Fibroblast of the conjunctiva (primary cell): ENCODE measurements at regions not wholly inside any gene's neighbourhood (a gene's known extent, or its start where the extent isn't known, plus 50 kb on each side); places are given as distances from the start of the nearest gene placed in this dataset.
"Not testable (repeated sequence)": the region's sequence is repeated elsewhere in the genome, so short reads cannot be mapped to it uniquely, and the experiment has no call there.

Source experiments
- DNase-seq: peaks from one replicate; pipeline ENCODE4 v3.0.0-alpha.2; 2010; ENCODE audit warnings: low read depth

DNA sequence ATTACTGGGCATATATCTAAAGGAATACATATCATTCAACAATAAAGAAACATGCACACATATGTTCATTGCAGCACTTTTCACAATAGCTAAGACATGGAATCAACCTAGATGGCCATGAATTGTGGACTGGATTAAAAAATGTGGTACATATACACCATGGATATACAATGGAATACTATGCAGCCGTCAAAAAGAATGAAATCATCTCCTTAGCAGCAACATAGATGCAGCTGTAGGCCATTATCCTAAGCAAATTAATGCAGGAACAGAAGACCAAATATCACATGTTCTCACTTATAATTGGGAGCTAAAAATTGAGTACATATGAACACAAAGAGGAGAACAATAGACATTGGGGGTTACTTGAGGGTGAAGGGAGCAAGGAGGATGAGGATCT lies 175.6 kb downstream of the POLR1F start:
- no peak for DNase-seq

DNA sequence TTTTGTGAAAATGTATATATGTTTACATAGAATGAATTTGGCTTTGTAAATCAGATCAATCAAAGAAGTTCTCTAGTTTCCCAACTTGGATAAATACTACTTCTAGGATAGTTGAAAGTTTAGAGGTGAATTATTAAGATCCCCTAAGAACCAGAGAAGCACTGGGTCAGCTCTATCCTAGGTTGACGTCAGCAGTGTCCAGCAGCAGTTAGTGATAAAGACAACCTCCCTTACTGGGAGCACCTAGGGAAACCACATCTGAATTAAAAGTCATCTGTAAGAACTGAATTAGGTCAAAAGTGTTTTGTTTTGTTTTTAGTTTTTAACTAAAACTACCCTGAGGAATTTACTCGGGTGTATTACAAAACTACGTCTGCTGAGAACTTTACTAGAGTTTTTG lies 178.0 kb downstream of the POLR1F start:
- no peak for DNase-seq

DNA sequence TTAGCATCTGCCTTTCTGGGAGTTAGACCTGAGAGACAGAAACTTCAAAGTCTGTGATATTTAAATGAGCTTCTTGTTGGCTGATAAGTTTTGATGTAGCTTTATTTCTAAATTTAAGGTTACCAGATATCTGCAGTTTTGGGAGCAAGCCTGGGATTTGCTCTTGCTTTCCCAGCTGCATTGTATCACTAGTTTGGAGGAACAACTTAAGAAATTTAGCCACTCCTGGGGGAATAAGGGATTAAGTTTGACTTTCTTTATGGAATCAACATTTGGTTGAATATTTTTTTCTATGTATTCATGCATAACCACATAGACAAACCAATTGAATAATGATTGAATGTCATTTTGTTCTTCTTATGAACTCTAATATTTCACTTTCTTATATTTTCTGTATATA lies 178.6 kb downstream of the POLR1F start:
- DNase-seq, result no peak

DNA sequence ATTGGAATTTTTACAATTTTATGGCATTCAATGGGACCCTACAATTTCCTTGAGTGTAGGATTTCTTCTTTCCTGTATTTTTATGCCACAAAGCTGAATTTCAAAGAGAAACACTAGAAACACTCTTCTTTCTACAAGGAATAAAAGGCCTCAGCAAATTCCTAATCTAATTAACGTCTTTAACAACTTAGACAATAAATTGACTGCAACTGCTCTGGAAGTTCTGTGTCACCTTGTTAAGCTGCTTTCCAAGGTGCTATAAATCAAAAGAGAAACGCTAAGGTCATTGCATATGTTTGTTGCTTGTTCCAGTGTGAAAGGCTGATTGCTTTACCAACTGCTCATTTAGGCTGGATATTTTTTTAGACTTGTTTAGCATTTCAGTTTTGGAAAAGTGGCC lies 182.2 kb downstream of the POLR1F start:
- no peak for DNase-seq

DNA sequence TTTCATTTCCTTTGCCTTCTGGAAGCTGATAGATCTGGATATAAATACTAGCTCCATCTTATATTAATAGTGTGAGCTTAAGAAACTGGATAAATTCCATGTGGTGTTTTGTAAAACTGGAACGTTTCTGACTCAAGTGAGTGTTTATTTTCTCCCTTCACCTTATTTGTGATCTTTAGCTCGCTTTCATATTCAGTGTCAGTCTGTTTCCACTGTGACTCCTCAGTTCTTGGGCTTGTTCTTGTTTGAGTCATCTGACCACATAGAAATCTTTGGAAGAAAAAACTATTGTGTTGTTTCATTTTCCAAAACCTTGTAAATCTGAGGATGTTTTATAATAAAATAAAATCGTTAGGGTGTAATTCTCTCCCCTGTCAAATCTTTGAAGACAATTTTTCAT lies 186.4 kb downstream of the POLR1F start:
- peak; percentile 49 for DNase-seq

DNA sequence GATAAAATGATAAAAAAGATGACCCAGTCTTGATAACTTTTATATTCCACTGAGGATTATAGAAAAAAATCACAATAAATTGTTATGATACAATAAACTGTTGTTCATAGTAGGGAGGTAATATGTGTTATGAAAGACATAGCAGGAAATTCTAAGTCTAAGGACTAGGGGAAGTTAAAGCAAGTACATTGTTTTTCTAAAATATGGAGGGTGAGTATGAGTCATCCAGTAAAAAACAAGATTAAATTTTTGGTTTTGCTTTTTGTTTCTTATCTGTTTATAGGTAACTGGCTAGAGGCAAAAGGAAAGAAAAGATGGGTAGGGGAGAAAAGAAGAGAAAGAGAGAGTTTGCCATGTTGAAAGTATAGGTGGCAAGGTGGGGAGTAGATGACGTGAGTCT lies 188.4 kb downstream of the POLR1F start:
- DNase-seq, result no peak

DNA sequence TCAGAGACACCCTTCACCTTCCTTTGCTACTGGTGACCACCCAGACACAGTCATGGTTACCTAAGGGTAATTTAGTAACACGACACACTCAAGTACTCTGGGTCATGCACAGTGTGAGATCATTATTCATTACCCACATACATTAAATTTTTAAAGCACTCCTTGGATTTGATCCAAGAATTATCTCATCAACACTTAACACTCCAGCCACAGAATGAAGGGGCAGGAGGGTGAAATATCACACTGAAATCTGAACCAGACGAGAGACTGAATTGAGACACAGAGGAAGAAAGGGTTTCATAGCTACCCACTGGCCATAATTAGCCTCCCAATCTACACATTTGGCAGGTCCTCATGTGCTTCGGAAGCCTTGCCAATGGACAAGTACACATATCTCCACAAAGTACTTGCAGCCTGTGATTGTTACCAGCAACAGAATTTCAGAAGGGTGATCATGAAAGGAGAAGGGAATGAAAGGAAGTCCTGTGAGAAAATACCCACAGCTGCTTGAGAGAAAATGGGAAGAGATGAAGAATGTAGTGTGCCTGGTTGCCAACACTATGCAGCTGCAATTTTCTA lies 189.3 kb downstream of the POLR1F start:
- no peak for DNase-seq

DNA sequence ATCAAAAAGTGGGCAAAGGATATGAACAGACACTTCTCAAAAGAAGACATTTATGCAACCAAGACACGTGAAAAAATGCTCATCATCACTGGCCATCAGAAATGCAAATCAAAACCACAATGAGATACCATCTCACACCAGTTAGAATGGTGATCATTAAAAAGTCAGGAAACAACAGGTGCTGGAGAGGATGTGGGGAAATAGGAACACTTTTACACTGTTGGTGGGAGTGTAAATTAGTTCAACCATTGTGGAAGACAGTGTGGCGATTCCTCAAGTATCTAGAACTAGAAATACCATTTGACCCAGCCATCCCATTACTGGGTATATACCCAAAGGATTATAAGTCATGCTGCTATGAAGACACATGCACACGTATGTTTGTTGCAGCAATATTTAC lies 191.3 kb downstream of the POLR1F start:
- not testable (repeated sequence) for DNase-seq

DNA sequence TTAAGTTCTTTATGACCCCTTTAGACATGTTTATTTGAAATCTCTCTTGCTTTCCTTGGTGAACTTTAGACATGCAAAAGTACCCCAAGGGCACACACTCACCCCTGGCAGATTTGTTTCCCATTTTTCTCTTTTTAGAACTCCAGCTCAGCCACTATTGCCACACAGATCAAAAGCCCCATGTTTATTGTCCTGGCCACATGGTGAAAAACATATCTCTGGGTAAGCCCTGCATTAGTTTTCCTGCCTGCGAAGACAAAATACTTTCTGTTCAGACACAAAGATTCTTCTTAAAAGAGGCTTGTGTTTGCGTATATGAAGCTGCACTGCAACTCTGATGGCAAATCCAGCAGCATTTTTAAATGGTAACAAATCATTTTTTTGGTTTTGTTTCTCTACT lies 200.0 kb downstream of the POLR1F start:
- no peak for DNase-seq

DNA sequence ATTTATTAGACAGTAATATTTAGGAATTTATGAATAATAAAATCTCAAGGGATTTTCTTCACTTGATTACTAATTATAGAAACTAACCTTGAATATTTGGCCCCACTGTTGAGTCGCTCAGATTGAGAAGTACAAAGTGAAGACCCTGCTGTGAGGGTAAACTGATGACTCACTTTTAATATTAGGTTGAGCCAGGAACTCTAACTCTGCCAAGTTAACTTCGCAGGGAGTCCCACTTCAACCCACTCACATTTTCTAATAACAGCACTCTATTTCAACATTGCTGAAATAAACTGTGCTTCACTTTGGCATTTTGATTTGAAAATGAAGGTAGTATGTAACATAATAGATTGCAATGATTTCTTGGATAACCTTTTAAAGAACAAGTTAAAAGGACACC lies 200.7 kb downstream of the POLR1F start:
- no peak for DNase-seq

DNA sequence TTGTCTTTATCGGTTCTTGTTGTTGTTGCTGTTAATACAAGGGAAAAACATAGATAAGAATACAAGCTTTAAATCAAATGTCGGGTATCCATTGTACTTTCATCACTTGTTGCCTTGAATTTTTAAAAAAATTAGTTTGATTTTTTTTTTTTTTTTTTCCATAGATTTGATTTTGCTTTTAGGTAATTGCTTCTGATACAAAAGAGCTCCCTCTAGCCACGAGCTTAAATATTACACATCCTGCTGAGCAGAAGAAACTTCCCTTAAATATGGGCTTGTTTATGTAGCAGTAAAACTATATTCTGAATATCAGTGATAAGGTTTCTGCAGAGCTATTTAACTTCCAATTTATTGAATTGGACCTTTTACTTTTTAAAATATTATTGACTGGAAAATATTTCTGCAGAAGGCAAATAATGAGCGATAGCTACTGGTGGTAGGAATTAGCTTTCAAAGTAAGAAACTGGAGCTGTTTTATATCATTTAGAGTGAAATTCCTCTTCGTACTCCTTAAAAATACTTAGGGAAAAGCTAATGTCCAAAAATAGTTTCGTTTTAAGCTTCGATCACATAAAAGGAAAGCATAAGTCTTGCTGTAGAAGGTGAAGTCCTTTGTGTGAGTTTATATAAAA lies 216.9 kb downstream of the POLR1F start:
- DNase-seq, result peak; percentile 39

DNA sequence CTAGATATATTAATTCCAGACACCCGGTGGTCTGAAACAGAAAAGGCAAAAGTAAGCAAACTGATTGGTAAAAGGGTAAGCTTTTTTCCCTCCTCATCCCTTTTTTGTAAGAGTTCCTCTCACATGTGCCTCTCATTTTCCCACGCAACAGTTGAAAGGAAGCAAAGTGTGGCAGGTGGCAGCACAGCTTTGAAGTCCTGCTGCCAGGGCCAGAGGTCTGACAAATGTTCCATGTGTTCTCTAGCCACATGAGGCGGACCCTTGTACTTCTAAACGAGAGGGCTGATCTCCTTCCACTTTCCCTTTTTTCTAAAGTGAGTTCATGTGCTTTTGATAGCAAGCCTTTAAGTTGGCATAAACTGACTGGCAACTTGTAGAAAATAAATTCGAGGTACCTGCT lies 217.5 kb downstream of the POLR1F start:
- no peak for DNase-seq

DNA sequence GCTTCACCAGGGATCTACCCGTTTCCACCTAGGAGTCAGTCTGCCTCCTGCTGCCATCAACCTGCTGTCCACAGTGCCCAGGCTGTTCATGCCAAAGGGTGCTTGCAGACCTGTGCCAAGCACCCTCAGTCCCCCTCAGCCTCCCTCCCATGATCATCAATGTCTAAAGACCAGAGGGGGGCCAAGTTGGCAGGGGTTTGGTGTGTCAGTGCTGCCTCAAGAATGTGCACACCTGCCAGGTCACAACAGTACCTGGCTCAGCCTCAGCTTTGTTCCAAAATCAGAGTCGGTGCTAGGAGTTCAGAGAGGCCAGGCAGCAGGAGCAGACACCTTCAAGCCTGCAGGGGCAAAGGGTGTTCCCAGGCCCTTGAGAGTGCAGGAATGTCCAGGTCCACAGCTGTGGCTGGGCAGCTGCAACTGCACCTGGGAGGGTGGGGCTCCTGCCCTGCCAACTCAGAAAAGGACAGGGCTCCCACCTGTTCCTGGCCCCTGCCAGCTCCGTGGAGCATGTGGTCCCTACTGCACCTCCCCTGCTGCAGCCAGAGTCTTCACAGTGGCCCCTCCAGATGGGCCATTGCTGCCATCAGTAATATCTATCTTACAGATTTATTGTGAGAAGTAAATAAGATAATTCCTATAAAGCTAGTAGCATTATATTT lies 219.5 kb downstream of the POLR1F start:
- no peak for DNase-seq

DNA sequence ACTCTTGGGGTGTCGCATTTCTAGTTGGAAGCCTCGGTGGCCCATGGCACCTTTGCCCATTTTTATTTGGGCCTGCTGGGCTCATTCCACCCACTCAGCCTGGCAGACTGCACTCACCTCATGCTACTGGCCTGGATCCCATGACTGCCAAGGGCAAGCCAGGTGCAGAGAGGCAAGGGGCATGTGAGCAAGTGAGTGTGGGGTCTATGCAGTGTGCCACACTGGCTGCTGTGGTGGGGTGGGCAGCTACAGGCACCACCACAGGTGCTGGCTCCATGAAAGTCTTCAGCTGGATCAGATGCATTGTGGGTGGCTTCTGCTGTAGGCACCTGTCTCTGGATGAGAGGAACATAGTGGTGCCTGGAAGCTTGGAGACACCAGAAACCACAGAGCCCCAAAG lies 220.8 kb downstream of the POLR1F start:
- DNase-seq, result no peak

DNA sequence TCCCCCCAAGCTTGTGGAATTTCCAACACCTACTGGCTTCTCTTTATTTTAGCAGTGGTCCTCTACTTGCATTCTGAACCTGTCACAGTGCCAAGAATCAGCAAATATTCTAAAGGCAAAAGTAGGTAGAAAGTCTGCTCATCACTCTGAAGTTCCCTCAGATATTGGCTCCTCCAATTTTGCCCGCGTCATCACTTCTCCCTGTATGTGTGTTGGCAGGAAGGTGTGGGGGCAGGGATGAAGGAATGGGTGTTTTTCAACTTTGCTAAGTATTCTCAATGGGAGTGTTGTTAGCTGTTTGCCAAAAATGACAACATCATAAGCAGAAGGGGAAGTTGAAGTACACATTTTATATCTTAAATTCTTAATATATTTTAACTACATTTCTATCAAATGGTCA lies 226.2 kb downstream of the POLR1F start:
- DNase-seq, result no peak

DNA sequence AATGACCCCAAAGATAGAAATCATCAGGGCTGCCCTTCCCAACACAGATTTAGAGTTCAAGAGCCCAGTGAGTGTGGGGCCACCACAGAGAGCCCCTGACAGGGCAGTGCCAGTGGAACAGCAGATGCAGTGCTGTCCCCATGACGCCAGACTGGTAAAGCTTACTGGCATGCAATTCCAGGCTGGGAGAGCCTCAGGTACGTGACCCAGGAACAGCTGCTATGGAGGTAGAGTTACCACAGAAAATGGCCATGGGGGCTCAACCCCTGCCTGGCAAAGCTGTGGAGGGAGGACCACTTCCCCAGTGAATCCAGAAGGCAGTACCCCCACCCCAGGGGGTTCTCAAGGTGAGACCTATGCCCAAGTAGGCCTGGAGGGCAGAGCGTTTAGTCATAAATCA lies 228.5 kb downstream of the POLR1F start:
- DNase-seq, result no peak

DNA sequence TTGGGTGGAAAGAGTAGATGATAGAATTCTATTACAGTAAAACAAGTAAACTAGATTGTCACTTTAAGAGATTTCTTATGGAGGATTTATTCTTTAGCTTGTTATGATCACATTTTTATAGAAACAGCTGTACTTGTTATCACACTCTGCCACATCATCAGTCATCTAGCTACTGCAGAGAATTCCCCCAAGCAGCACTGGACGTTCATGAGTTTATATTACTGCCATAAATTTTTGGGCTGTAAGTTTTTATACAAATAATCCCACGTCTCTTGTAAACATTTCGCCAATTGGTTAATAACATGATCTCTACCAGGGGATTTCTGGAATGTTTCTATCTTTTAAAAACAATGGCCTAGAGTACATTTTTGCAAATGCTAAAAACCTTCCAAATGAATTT lies 238.8 kb downstream of the POLR1F start:
- no peak for DNase-seq

DNA sequence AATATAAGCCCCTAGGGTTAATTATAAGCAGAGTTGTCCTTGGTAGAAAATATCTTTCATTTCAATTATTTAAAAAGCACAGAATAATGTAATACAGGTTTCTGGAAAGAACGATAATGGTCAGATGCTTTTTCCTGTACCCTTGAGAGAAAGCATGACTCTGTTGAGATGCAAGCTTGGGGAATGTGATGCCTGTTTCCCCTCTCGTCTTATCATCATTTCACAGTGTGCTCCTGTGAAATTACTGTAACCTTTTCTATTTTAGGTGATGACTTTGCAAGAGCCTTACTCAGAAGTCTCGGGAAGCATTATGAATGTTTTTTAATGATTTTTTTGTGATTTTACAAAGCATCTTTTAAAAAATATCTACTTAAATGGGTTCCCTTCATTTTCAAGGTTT lies 243.0 kb downstream of the POLR1F start:
- no peak for DNase-seq

DNA sequence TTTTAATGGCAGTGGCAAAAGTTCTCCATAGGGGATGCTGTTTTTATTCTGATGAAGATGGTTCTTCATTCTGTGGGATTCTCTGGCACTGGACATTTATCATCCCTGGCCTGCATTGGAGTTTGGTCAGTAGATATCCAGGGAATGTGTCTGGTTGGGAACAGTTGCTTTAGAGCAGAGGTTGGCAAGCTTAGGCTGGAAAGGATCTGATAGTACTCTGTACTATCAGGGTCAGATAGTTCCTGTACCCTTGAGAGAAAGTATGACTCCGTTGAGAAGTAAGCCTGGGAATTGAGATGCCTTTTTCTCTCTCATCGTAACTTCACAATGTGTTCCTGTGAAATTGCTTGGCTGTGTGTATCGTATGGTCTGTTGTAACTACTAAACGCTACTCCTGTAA lies 244.1 kb downstream of the POLR1F start:
- DNase-seq, result no peak

DNA sequence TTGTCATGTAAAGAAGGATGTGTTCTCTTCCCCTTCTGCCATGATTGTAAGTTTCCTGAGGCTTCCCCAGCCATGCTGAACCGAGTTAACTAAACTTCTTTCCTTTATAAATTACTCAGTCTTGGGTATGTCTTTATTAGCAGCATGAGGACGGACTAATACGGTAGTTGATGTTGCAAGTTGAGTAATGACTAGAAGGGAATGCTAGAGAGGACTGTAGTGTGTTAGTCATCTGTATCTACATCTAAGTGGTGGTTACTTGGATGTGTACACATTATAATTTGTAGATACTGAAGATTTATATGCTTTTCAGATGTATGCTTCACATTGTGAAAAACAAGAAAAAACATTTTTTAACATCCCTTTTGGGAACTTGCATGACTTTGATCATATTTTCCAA lies 244.6 kb downstream of the POLR1F start:
- no peak for DNase-seq

DNA sequence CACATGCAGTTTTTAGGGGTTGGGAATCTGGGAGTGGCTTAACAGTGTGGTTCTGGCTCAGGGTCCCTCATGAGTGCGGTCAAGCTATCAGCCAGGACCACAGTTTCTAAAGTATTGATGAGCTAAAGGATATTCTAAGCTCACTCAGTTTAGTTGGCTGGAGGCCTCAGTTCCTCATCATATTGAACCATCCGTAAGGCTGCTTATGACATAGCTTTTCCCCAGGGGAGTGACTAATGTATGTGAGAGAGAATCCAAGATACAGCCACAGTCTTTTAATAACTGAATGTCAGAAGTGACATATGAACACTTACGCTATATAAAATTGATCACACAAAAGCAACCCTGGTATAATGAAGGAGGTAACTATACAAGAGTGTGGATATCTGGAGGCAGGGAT lies 245.3 kb downstream of the POLR1F start:
- no peak for DNase-seq

DNA sequence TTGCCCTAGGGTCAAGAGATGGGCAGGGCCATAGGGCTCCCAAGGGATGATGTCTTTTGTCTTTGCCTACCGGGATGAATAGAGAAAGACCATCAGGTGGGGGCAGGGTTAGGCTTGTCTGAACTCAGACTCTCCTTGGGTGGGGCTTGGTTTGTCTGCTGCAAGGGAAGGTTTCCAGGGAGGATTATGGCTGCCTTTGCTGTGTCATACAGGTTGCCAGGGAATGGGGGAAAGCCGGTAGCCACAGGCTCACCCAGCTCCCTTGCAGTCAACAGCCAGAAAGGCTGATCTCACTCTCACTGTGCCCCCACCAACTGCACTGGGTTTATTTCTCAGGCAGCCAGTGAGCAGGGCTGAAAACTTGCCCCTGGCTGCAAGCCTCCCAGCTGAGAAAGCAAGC lies 253.2 kb downstream of the POLR1F start:
- DNase-seq, result no peak

DNA sequence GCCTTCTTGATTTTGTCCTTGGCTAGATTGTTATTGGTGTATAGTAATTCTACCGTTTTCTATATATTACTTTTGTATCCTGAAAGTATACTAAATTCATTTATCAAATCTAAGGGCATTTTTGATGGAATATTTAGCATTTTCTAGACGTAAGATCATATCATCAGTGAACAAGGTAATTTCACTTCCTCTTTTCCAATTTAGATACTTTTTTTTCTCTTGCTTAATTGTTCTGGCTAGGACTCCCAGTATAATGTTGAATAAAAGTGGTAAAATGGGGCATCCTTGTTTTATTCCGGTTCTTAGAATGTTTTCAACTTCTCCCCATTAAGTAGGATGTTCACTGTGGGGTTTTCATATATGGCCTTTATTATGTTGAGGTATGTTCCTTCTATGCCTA lies 260.7 kb downstream of the POLR1F start:
- DNase-seq, result no peak
